Tibial nerve (tissue), 4 donors: ENCODE measurements at regions not wholly inside any gene's neighbourhood (a gene's known extent, or its start where the extent isn't known, plus 50 kb on each side); places are given as distances from the start of the nearest gene placed in this dataset.
A peak's percentile ranks its signal among the peaks of the same experiment; 100 is the strongest.

ENCODE experiments used
- DNase-seq, 2 donors: peaks; one replicate each; pipeline ENCODE4 v3.0.0-alpha.2; 2019; ENCODE audit warnings: low spot score in 2 of 2
- H3K27ac ChIP-seq, 4 donors: fragments of 200-600 bp; sonication (generic) in 3 of 4; one replicate each; pipeline ENCODE4 v1.5.1; 2017 to 2019; ENCODE audit warnings: mild to moderate bottlenecking in 1 of 4
- H3K27me3 ChIP-seq, 2 donors: fragments of 200-600 bp; sonication (generic) in 1 of 2; one replicate each; pipeline versions ENCODE4 v1.5.1 to v1.6.0; 2017 to 2019
- H3K36me3 ChIP-seq, 3 donors: fragments of 200-600 bp; sonication (generic); one replicate each; pipeline ENCODE4 v1.5.1; 2018 to 2019
- H3K4me1 ChIP-seq, 4 donors: fragments of 200-600 bp; sonication (generic) in 3 of 4; one replicate each; pipeline ENCODE4 v1.5.1; 2017 to 2019
- H3K4me3 ChIP-seq, 4 donors: fragments of 200-600 bp; sonication (generic) in 3 of 4; one replicate each; pipeline ENCODE4 v1.5.1; 2017 to 2019; ENCODE audit warnings: mild to moderate bottlenecking in 1 of 4, moderate library complexity in 1 of 4
- H3K9me3 ChIP-seq, 4 donors: fragments of 200-600 bp; sonication (generic) in 3 of 4; one replicate each; pipeline ENCODE4 v1.5.1; 2017 to 2019
- CTCF ChIP-seq, 5 experiments: fragments of 200-600 bp in 3 of 5; fragments of 450-650 bp in 2 of 5; sonication (generic) in 3 of 5; IDR thresholded peaks; one replicate each; pipeline ENCODE4 v1.5.1; 2016 to 2019; ENCODE audit warnings: antibody characterized with exemption in 5 of 5, mild to moderate bottlenecking in 3 of 5, moderate library complexity in 2 of 5
- EP300 ChIP-seq, 2 donors: sonication (generic); formaldehyde crosslinking; IDR thresholded peaks; one replicate each; pipeline ENCODE4 v1.6.1; 2017; ENCODE audit warnings: antibody characterized with exemption in 2 of 2, mild to moderate bottlenecking in 1 of 2
- POLR2A ChIP-seq, 2 donors: fragments of 450-650 bp; IDR thresholded peaks; one replicate each; pipeline ENCODE4 v1.6.1; 2017; ENCODE audit warnings: antibody characterized with exemption in 2 of 2, mild to moderate bottlenecking in 2 of 2, moderate library complexity in 2 of 2
- WGBS, 2 donors: methylation state at CpG; one replicate each; pipeline ENCODE4 v1.1.5; 2018; 5-methylcytosine and 5-hydroxymethylcytosine counted together

GRCh38 chr2:88828397-88829137, 137.1 kb downstream of the RPIA start:
- Histone ChIP-seq H3K27ac (no peak overlapping the region), H3K9me3 (no peaks in the 10 kb centered on the region), H3K36me3 (no peaks in the 10 kb centered on the region), H3K27me3 (peaks cover 0 to 6% of the 10 kb centered on the region in 2 donors), H3K4me3 (no peak overlapping the region), H3K4me1 (no peaks in the 10 kb centered on the region)
- 42 to 58% methylated on average over 11 to 13 of the region's 13 CpGs for WGBS, 2 donors
- TF ChIP-seq EP300 (IDR thresholded peaks at IDR 0.05) (no peak), CTCF (IDR thresholded peaks at IDR 0.05) (no peak), POLR2A (IDR thresholded peaks at IDR 0.05) (no peak)
- no peak for DNase-seq

- DNase-seq, result no peak
- WGBS, 2 donors, result 43 to 53% methylated on average over 5 of the region's 5 CpGs
These were observed 138.4 kb downstream of the RPIA start for GRCh38 chr2:88829607-88830463.

GRCh38 chr2:88831071-88831791, 139.8 kb downstream of the RPIA start:
- 53 to 57% methylated on average over 6 of the region's 6 CpGs for WGBS, 2 donors
- Histone ChIP-seq H3K27me3 (no peaks in the 10 kb centered on the region), H3K36me3 (no peaks in the 10 kb centered on the region), H3K27ac (no peak overlapping the region), H3K4me3 (no peak overlapping the region), H3K9me3 (no peaks in the 10 kb centered on the region), H3K4me1 (no peaks in the 10 kb centered on the region)
- DNase-seq, result no peak
- no peak for TF ChIP-seq EP300 (IDR thresholded peaks at IDR 0.05)
- TF ChIP-seq CTCF (IDR thresholded peaks at IDR 0.05), result no peak
- TF ChIP-seq POLR2A (IDR thresholded peaks at IDR 0.05), result no peak

More at GRCh38 chr2:88829607-88830463, 138.4 kb downstream of the RPIA start:
- no peaks in the 10 kb centered on the region for H3K9me3 ChIP-seq
- peaks cover 0 to 5% of the 10 kb centered on the region in 2 donors for H3K27me3 ChIP-seq
- no peak for TF ChIP-seq CTCF (IDR thresholded peaks at IDR 0.05)
- no peak overlapping the region for H3K4me3 ChIP-seq
- no peaks in the 10 kb centered on the region for H3K4me1 ChIP-seq
- H3K27ac ChIP-seq, result no peak overlapping the region
- H3K36me3 ChIP-seq, result no peaks in the 10 kb centered on the region

GRCh38 chr2:88831792-88832248, 140.3 kb downstream of the RPIA start:
- 29 to 43% methylated on average over 6 of the region's 7 CpGs for WGBS, 2 donors
- no peak overlapping the region for H3K4me3 ChIP-seq
- H3K4me1 ChIP-seq, result no peaks in the 10 kb centered on the region
- no peaks in the 10 kb centered on the region for H3K9me3 ChIP-seq
- TF ChIP-seq EP300 (IDR thresholded peaks at IDR 0.05) (no peak), POLR2A (IDR thresholded peaks at IDR 0.05) (no peak), CTCF (IDR thresholded peaks at IDR 0.05) (peak; percentile 23 to 50 (median 36))
- H3K36me3 ChIP-seq, result no peaks in the 10 kb centered on the region
- DNase-seq, result peak in 1 of 2 donors; percentile 33
- no peaks in the 10 kb centered on the region for H3K27me3 ChIP-seq
- no peak overlapping the region for H3K27ac ChIP-seq
